Stimulated activated CD8-positive, alpha-beta memory T cell treated with anti-CD3 and anti-CD28 coated beads, Interleukin-15, amount 100 ng/mL, for 48 hours (primary cell): ENCODE measurements at regions not wholly inside any gene's neighbourhood (a gene's known extent, or its start where the extent isn't known, plus 50 kb on each side); places are given as distances from the start of the nearest gene placed in this dataset.
"Not testable (repeated sequence)": the region's sequence is repeated elsewhere in the genome, so short reads cannot be mapped to it uniquely, and the experiment has no call there.

Experiments used
- DNase-seq, 2 donors: peaks; one replicate each; pipeline ENCODE4 v3.0.0-alpha.2; 2020; ENCODE audit warnings: low read depth in 2 of 2

DNA sequence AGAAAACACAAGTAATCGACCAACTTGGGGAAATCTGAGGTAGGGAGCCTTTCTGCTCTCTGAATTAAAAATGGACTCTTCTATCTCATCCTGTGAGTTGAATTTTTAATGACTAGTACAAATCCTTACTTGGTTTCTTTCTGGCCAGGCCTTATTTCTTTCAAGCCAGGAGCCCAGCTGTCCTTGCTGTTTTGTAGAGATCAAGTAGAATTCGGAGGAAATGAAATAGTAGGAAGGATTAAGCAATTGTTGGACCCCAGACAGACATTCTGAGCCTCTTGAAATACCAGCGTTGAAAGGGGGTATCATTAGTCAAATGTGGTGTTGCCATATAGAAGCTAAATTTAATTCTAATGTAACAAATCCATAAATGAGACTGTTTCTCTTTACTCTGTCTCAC is 53.7 kb upstream of the SMIM15 start:
- no peak for DNase-seq

DNA sequence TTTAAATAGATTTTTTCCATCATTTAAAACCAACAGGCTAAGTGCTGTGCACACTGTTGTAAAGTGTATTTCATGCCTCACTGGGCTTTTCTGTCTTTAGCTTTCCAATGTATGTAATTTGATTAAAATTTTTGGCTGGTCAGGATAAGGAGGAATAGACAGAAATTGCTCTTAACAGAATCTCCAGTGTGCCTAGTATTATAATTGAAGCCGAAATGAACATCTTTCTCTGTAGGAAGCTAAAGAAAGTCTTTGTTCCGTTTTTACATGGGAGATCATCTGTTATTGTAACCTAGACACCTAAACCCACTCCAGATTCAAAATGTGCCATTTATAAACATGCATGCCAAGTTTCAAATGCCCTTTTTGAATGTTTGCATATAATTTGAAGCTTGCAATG is 54.5 kb upstream of the SMIM15 start:
- DNase-seq, result no peak

DNA sequence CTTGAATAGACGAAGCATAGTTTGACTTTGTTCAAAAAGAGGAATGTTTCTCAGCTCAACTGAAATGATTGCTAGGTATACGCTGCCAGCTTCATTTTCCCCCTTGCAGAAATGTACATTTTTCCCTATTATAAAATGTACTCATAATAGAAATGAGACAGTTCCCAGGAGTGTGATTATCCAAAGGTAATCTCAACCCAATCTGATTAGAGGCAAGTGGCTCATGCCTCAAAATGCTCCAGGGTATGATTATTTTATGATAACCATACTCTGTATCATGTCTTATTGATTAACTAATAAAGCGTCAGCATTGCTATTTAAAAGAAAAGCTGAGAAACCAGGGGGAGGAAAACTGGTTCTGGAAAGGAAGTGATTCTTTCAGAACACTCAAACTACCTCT is 54.9 kb upstream of the SMIM15 start:
- no peak for DNase-seq

DNA sequence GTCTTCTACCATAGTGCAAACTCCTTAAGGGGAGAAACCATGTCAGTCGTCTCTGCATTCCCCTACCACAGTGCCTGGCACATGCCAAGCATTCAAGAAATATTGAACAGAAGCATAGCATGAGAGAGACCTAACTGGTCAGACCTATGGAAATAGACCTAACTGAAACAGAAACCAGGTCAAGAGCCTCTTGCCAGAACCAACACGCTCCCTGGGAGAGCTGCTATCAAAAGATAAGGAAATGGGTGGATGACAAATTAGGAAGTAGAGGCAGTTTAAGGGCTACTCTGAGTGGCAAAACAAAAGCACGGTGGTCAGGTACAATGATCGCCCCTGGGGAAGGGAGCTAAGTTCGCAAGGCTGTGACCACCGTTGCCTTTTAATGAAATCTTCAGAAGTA is 66.0 kb upstream of the SMIM15 start:
- DNase-seq, result no peak

DNA sequence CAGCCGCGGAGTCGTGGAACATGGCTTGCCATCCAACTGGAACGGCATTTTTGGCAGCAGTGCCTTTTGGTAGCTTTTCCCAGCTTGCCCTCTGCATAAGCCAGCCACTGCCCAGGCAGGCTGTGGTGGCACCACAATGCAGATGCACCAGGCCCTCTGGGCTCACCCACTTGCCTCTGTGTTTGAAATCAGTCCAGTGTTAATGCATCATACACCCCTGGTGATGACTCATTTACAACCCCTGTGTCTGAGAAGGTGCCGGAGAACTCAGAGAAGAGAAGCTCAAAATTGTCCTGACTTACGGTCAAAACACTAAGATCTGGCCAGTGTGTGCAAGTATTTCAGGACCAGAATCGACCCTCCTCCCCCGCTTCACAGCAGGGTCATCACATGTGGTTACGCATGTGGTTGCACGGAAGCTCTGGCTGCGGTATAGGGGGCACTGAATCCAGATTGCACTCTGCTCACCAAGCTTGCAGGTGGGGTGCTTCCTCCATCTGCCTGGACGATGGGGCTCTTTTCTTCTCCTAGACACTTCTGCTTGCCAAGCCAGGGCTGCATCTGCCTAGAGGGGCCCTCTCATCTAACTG is 66.5 kb upstream of the SMIM15 start:
- peak in 1 of 2 donors; percentile 5 for DNase-seq

DNA sequence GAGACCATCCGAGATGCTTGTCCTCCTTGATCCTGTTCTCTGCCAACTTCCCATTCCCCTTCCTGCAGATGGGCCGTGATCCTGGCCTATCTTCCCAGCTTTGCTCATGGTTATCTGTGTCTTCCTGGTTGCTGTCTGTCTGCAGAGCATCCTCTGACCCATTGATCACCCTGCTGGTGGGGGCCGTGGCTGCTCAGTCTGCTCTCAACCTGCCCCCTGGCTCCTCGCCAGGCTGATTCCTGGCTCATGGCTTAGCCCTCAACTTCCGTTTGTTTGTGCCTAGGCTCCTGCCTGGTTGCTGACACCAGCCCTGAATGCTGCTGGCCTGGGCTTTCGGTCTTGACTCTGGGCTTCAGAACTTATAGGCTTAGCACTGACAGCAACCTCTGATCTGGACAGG is 67.1 kb upstream of the SMIM15 start:
- no peak for DNase-seq

DNA sequence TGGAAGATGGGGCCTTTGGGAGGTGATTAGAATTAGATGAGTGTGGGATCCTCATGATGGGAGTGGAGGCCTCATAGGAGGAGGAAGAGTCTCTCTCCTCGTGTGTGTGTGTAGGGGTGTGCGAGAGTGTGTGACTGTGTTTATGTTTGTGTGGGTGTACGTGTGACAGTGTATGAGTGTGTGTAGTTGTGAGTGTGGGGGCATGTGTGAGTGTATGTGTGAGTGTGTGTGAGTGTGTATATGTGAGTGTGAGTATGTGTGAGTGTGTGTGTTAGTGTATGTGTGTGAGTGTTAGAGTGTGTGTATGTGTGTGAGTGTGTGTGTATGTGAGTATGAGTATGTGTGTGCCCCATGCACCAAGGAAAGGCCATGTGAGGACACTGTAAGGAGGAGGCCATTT is 68.2 kb upstream of the SMIM15 start:
- DNase-seq, result no peak

DNA sequence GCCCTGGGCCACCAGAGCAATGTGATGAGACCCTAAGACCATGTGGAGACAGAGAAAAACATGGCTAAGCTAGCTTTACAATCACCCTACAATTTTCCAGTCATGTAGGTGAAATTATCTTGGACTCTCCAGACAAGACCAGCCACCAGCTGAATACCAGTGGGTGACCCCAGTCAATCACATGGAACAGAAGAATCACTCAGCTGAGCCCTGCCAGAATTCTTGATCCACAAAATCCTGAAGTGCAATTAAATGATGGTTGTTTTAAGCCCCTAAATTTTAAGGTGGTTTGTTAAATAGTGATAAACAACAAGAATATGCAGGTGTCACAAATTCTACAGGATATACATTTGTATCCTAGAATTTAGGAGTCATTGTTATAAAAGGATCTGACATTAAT is 69.5 kb upstream of the SMIM15 start:
- no peak for DNase-seq

DNA sequence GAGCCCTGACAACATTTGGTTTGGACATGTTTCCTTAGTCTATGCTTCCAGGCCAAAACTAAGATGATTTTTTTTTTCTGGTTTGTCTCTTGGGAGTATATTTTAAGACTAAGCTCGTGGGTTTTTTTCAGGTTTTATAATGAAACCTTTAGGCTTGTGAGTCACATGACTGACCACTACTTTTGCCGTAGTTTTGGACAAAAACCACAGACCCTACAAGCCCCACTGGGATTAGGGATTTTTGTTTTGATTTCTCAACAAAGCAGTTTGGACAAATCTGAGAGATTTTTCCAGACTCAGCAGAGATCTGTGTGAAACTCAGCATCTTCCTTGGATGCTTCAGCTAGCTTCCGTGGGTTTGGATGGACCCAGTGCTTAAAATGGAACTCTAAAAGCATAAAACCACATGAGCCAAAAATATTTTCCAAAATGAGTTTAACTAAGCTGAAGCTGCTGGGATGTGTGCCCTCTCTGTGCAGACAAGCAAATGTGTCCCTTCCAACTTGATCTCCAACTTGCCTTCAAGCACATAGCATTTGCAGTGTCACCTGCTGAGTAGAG is 70.3 kb upstream of the SMIM15 start:
- no peak for DNase-seq

DNA sequence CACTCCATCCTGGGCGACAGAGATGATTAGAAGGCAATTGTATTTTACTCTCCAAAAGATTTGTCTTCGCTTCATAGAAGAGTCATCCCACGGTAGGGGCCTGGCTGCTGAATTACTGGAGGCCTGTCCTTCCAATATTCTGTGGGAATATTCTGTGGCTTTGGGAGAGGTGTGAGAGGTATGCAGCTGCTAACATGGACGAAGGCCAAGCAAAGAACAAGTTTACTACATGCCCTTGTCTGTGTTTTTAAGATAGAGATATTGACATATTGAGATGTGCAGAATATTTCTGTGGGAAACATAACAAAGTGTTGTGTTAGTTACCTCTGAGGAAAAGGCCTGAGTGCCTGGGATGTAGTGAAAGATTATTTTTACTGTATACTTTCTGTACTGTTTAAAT is 71.8 kb upstream of the SMIM15 start:
- DNase-seq, result no peak

DNA sequence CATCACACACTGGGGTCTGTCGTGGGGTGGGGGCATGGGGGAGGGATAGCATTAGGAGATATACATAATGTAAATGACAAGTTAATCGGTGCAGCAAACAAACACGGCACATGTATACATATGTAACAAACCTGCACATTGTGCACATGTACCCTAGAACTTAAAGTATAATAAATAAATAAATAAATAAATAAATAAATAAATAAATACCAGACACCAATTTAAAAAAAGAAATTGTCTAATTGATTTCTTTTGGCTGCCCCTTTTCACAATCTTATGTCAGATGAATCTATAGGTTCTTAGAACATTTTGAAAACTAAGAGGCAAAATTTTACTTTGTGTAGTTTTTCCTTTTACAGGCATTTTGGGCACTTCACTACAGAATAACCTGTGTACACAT is 74.4 kb upstream of the SMIM15 start:
- not testable (repeated sequence) for DNase-seq

DNA sequence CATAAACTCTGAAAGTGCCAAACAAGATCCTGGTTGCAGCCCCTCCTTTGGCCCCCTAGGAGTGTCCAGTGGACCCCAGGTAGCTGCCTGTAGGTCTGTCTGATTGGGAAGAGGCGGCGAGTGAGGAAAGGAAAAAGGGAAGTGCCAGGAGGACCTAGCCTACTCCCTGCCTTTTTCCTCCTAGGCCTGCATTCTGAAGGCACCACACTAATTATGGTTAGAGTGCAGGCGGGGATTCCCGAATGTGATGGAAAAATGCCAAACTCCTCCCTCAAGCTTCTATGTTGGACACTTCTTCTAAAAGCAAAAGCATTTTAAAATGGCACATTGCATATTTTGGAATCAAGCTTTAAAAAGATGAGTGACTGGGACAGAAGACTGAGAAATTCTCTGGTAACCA is 83.2 kb upstream of the SMIM15 start:
- no peak for DNase-seq

DNA sequence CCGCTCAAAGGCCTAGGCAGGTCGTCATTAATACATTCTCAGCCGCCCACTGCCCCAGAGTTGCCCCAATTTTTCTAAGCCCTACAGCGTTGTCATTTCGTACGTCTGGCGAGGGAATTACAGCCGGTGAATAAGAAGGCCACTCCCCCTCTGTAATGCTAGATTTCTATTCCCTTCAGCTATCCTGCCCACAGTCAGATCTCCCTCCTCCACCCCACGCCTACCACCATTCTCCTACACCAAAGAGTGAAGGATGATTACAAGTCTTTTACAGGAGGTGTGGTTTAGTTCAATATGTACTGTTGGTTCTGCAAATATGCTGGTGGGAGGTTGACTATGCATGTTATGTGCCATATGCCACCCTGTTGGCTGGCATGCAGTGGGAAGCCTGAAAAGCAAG is 83.7 kb upstream of the SMIM15 start:
- DNase-seq, result no peak

DNA sequence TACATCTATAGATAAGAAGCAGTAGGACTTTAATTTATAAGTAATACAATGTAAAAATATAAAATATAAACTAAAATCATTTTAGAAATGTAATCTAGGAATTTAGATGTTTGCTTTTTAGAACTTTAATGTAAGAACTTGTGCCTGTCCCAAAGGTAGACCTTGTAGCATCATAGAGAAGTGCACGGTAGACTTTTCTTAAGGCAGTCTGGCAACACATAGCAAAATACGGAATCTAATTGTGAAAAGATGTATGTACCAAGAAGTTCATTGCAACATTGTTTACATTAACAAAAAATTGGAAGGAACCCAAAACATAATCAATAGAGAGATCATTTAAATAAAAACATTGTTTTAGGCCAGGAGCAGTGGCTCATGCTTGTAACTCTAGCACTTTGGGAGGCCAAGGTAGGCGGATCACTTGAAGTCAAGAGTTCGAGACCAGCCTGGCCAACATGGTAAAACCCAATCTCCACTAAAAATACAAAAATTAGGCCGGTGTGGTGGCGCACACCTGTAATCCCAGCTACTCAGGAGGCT is 84.6 kb upstream of the SMIM15 start:
- no peak for DNase-seq

DNA sequence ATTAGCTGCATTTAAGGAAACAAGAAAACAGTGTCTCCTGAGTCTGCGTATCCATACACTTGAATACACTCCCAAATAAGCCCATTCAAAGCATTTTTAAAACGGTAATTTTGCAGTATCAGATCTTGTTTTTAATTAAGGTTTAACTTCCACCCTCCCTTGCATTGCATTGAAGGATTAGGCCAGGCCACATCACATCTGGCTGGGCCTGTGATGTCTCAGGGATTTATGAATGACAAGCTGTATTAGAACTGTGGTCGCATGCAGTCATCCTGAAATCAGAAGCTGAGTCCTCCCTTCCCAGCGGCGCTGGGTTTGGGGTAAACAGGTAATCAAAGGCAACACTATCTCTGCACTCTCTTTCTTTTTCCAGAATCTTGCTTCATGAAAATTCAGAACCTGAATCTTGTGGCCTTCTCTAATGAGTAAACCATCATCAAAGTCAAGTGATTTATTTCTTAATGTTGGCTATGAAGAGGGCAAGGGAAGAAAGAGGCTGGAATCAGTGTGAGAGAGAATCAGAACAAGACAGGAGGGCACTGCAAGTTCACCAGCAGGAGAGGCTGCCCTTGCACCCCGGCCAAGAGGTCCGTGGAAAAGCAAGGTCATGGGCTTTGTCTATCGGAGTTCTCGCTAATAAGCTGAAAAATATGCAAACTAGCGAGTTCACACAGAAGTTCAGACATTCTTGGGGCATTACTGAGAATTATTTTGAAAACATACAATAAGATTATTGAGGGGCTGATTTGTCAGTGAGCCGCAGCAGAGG is 80.0 kb upstream of the ZSWIM6 start:
- no peak for DNase-seq

DNA sequence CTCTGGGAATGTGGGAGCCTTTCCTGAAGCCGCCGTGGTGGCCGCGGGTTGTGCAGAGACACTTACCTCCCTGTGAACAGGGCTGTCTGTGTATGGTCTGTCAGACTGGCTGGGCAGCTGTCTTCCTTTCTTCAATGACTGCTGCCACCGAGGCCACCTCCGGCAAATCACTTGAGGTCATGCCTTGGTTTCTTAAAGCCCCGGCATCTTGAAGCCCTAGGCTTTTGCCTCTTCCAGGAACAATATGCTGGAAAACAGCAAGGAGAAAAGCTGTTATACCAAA is 79.5 kb upstream of the ZSWIM6 start:
- DNase-seq, result no peak

DNA sequence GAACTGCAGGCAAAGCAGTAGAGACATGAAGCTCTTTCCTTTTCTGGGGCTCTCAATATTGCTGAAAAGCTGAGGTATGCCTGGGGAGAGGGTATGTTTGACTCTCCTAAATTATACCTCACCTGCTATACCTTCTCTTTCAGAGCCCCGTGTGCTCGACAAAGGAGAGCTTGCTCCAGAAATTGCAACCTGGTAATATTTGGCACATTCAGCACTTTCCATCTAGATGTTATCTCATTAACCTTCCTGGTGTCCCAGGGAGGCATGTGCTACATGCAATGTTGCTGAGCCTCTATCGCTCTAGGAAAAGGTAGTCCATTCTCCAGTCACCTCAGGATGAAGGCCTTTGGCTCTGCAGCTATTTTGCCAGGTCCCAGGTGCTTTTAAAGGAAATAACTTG is 78.5 kb upstream of the ZSWIM6 start:
- no peak for DNase-seq

DNA sequence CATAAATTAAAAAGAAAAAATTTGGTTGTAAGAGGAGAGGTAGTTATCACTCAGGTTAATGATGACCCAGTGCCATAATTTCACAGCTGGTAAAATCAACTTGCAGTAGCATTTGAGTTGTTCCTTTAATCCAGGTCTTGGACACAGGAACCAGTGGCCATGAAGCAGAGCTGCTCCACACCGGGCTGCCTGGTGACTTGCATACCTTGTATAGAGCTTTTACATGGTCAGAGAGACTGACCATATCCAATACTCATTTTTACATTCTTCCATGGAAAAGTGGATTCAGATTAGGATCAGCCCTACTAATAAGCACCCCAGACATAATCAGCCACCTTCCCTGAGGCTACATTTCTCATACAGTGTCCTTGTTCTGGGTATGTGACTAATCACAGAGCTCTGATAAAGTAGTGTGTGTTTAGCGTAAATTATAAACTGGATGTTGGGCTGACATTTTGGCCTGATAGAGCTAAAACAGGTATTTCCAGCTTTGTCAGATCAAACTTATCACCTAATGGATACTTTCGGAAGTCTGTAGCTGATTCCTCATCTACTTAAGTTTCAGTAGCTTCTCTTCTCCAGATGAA is 77.0 kb upstream of the ZSWIM6 start:
- no peak for DNase-seq

DNA sequence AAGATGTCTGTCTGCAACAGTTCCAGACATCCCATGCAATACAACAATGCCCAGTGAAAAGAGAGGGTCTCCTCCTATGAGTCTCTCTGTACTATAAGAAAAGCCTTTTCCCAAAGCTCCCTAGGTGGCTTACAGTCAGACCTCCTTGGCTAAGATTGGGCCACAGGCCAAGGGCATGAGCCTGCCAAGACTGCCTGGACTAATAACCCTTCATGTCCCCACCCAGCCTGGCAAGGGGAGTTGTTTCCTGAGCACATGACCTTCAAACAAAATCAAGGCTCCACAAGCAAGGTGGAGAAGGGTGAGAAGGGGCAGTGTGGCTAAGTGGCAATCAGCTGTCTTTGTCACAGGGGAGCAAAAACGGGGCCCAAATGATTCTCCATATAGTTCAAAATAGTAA is 75.6 kb upstream of the ZSWIM6 start:
- no peak for DNase-seq

DNA sequence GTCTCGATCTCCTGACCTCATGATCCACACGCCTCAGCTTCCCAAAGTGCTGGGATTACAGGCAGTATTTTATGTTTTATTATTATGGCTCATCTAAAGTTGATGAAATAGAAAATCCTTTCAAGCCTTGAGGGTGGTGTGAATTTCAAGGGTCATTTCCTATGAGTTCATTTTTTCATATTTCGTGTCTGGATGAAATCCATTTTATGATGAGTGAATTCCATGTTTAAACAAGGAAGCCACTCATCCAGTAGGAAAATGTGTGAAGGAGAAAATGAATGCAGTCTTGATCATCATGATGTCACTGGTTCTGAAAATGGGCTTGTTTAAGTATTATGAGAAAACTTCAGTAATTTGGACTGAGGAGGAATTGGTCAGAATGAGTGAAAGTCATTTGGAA is 74.6 kb upstream of the ZSWIM6 start:
- no peak for DNase-seq

DNA sequence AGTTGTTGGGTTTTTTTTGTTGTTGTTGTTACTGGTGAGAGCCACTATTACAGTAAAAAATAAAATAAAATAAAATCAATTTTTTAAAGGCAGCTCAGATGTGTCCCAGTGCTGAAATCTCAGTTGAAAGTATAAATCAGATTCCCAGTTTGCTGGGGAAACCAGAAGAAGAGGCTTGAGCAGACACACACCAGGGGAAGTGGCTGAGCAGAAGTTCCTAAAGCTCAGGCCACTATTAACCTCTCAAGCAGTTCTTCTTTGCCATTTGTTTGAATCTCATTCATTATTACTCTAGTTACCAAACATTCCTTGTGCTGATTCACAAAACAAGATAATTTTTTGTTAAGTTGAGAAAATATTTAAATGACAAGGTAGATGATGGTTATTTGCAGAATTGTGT is 70.9 kb upstream of the ZSWIM6 start:
- no peak for DNase-seq

DNA sequence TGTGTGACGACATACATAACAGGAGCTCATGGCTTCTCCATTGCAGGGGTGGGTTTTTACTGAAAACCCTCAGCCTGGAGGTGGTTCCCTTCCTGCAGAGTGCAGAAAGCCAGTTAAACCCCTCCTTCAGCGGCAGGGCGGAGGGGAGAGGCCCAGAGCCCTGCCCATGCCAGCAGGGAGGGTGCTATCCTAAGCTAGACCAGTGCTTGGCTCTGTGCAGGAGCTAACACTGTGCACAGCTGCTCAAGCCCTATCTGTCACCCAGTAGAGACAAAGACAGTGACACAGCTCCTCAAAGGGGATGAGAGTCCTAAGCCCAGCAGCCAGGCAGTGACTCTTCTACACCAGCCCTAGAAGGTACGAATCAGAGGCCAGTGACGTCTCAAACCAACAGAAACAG is 70.0 kb upstream of the ZSWIM6 start:
- no peak for DNase-seq

DNA sequence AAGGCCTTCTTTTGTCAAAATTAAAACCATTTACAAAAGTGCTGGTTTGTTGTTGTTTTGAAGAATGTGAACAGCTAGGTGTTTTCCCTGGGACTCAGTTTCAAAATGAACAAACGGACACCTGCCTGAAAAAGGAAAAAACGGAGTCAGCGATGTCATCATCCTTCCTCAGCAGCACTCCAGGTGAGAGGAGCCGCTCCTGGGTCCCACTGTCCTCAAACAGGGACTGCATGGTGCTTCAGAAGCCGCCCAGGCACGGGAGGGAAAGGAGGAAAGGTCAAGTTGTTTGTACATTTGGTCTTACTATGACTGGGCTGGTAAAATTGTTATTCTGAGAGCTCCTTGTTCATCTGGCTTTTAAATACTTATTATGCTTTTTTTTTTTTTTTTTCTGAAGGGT is 69.0 kb upstream of the ZSWIM6 start:
- no peak for DNase-seq
